ENCODE measurements at regions not wholly inside any gene's neighbourhood (a gene's known extent, or its start where the extent isn't known, plus 50 kb on each side); places are given as distances from the start of the nearest gene placed in this dataset.

GRCh38 chr11:122183933-122184332 is 67.9 kb upstream of the BLID start:
- Histone ChIP-seq H3K4me1 (ENCODE audit: control insufficient read depth in 1 of 2, insufficient read depth in 1 of 2, low read depth in 1 of 2, low read length in 1 of 2) (no peaks in the 10 kb centered on the region), H3K27me3 (no peaks in the 10 kb centered on the region), H3K4me3 (ENCODE audit: low read depth in 1 of 2, low read length in 1 of 2) (no peak overlapping the region)

GRCh38 chr11:122181893-122182292 is 65.9 kb upstream of the BLID start:
- H3K4me1 ChIP-seq (ENCODE audit: control insufficient read depth in 1 of 2, insufficient read depth in 1 of 2, low read depth in 1 of 2, low read length in 1 of 2): no peaks in the 10 kb centered on the region
- no peaks in the 10 kb centered on the region for H3K27me3 ChIP-seq
- H3K27ac ChIP-seq: no peak overlapping the region
- no peaks in the 10 kb centered on the region for H3K36me3 ChIP-seq
- peaks cover 8% of the 10 kb centered on the region for H3K9me3 ChIP-seq
- TF ChIP-seq CTCF (IDR thresholded peaks at IDR 0.05): no peak
- H3K4me3 ChIP-seq (ENCODE audit: low read depth in 1 of 2, low read length in 1 of 2): no peak overlapping the region

More at GRCh38 chr11:122183933-122184332, 67.9 kb upstream of the BLID start:
- no peak for TF ChIP-seq CTCF (IDR thresholded peaks at IDR 0.05)
- H3K9me3 ChIP-seq: peaks cover 8% of the 10 kb centered on the region
- H3K36me3 ChIP-seq: no peaks in the 10 kb centered on the region
- H3K27ac ChIP-seq: no peak overlapping the region

DNA sequence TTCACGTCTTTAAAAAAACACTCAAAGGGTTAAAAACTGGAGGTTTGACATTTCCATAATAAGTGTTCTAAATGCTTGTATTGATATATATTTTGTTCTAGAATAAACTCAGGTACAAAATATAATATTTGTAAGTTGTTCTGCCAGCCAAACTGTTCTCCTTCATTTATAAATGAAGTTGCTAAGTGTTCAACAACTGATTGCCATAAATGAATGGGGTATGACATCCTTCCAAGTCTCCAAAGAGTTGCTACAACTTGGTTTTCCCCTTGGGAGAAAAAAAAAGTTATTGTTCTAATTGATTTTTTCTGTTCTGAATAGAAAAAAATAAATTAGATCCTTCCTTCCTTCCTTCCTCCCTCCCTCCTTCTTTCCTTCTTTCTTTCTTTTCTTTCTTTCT is 65.4 kb upstream of the BLID start:
- no peaks in the 10 kb centered on the region for H3K27me3 ChIP-seq
- H3K27ac ChIP-seq: no peak overlapping the region
- no peaks in the 10 kb centered on the region for H3K36me3 ChIP-seq
- peaks cover 4% of the 10 kb centered on the region for H3K9me3 ChIP-seq
- no peak overlapping the region for H3K4me3 ChIP-seq (ENCODE audit: low read depth in 1 of 2, low read length in 1 of 2)
- no peak for TF ChIP-seq CTCF (IDR thresholded peaks at IDR 0.05)
- H3K4me1 ChIP-seq (ENCODE audit: control insufficient read depth in 1 of 2, insufficient read depth in 1 of 2, low read depth in 1 of 2, low read length in 1 of 2): no peaks in the 10 kb centered on the region

DNA sequence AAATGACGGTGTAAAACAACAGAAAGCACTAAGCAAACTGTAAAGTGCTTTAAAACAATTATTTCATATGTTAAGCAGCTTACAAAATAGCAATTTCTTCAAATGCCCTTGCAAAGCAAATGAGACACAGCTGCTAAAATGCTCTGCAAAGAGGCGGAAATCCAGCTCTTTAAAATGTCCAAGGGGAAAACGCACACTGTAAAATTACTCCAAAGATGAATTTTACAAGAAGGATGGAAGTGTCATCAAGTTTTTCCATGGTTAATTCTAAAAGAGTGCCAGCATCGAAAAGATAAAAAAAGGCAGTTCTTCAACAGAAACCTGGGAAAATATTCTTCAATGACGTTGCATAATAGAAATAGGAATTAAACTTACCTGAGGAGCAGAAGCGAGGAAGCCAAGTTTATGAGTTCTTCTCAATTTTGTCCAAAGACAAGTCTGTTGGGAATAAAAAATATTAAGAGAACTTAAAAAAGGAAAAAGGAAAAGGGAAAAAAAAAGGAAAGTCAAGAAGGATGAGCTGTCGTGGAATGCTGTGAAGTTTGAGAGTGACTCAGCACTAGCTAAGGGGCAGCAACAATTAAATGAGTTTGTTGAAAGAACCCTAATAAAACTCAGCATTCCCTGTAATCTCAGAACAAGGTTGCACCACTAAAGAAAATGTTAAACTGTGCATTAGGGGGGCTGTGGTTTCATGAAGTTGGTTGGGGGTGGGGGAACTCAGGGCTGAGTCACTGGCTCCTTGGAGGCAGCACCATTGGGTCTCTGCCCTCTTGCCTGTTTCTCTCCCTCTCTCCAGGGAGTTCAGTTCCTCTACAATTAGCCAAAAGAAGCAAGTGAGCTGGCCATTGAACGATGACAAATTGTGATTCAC is 64.2 kb upstream of the BLID start:
- no peak overlapping the region for H3K4me3 ChIP-seq (ENCODE audit: low read depth in 1 of 2, low read length in 1 of 2)
- no peaks in the 10 kb centered on the region for H3K27me3 ChIP-seq
- H3K9me3 ChIP-seq: no peaks in the 10 kb centered on the region
- no peaks in the 10 kb centered on the region for H3K36me3 ChIP-seq
- no peak overlapping the region for H3K27ac ChIP-seq
- no peaks in the 10 kb centered on the region for H3K4me1 ChIP-seq (ENCODE audit: control insufficient read depth in 1 of 2, insufficient read depth in 1 of 2, low read depth in 1 of 2, low read length in 1 of 2)
- no peak for TF ChIP-seq CTCF (IDR thresholded peaks at IDR 0.05)

DNA sequence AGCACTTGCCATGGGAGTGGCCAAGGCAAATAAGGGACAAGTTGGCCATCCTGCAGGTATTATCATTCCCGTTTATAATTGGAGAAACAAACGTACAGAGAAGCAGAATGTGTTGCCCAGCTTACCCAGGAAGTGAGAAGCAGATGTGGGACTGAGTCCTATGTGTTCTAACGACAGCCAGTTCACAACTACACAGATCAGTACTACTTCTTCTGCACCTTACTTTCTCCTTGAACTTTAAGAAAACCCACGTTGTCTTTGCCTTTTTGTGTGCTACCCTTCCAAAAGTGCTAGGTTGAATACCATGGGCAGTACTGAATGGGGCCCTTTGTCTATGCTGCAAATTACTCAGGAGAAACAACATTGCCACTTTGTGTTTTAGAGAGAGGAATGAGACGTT is 62.8 kb upstream of the BLID start:
- H3K27ac ChIP-seq: no peak overlapping the region

More for the DNA sequence above, 62.8 kb upstream of the BLID start:
- Histone ChIP-seq H3K4me3 (ENCODE audit: low read depth in 1 of 2, low read length in 1 of 2) (no peak overlapping the region), H3K4me1 (ENCODE audit: control insufficient read depth in 1 of 2, insufficient read depth in 1 of 2, low read depth in 1 of 2, low read length in 1 of 2) (no peaks in the 10 kb centered on the region), H3K36me3 (no peaks in the 10 kb centered on the region), H3K27me3 (no peaks in the 10 kb centered on the region), H3K9me3 (no peaks in the 10 kb centered on the region)
- TF ChIP-seq CTCF (IDR thresholded peaks at IDR 0.05): no peak

Measured in neutrophil (primary cell).